ENCODE measurements at regions not wholly inside any gene's neighbourhood (a gene's known extent, or its start where the extent isn't known, plus 50 kb on each side); places are given as distances from the start of the nearest gene placed in this dataset.

- TF ChIP-seq CTCF (IDR thresholded peaks at IDR 0.05) (no peak), EZH2 (IDR thresholded peaks at IDR 0.05; ENCODE audit: borderline replicate concordance, insufficient read depth, low read depth, low read length, poor library complexity, severe bottlenecking) (no peak)
- H3K4me2 ChIP-seq (replicated peaks; ENCODE audit: low read depth, low read length, poor library complexity, severe bottlenecking) = no peak overlapping the region
- no peaks in the 10 kb centered on the region for H3K27me3 ChIP-seq (replicated peaks in 1 of 4; ENCODE audit: control extremely low read depth in 1 of 4, control insufficient read depth in 3 of 4, insufficient read depth in 4 of 4, low read length in 3 of 4)
- H4K20me1 ChIP-seq (ENCODE audit: control insufficient read depth, insufficient read depth, low read length, poor library complexity, severe bottlenecking) = no peaks in the 10 kb centered on the region
- ATAC-seq (ENCODE audit: low read depth) (no peak), DNase-seq (no peak)
- intact Hi-C loops (cut with micrococcal nuclease) = no loop called here
- no peak overlapping the region for H3K4me3 ChIP-seq (ENCODE audit: control extremely low read depth in 1 of 5, extremely low read depth in 1 of 5, insufficient read depth in 1 of 5, low read depth in 2 of 5, low read length in 4 of 5)
- WGBS (ENCODE audit: insufficient coverage) = no CpG with 5 or more reads among the region's 1 CpG
- peaks cover 0 to 3% (median 2%) of the 10 kb centered on the region in 3 donors for H3K9me3 ChIP-seq (ENCODE audit: control extremely low read depth in 1 of 3, control insufficient read depth in 2 of 3, insufficient read depth in 1 of 3, low read length in 2 of 3)
- H3K4me1 ChIP-seq (ENCODE audit: control insufficient read depth in 2 of 2, insufficient read depth in 2 of 2, low read length in 2 of 2) = no peaks in the 10 kb centered on the region
- Mint-ChIP-seq H3K4me1 (no peaks in the 10 kb centered on the region), H3K9me3 (ENCODE audit: insufficient read depth) (peaks cover 5% of the 10 kb centered on the region), H3K27me3 (no peaks in the 10 kb centered on the region), H3K27ac (no peak overlapping the region), H3K4me3 (no peak overlapping the region)
- no peak overlapping the region for H3K9ac ChIP-seq (ENCODE audit: low read length)
- H2AFZ ChIP-seq (ENCODE audit: insufficient read depth, low read depth, low read length, poor library complexity, severe bottlenecking) = no peak overlapping the region
- POLR2A ChIA-PET = no interaction called here
- CTCF ChIA-PET = no interaction called here
- H3K27ac ChIP-seq (ENCODE audit: low read length in 2 of 2) = no peak overlapping the region
- no peaks in the 10 kb centered on the region for H3K79me2 ChIP-seq (ENCODE audit: control insufficient read depth, insufficient read depth, low read length)
- H3K36me3 ChIP-seq (replicated peaks in 1 of 2; ENCODE audit: control extremely low read depth in 1 of 2, control insufficient read depth in 1 of 2, extremely low read depth in 1 of 2, insufficient read depth in 2 of 2, low read length in 1 of 2) = no peaks in the 10 kb centered on the region
Measured at GRCh38 chr1:70919706-70920323, 127.8 kb downstream of the PTGER3 start.
